ENCODE measurements at regions not wholly inside any gene's neighbourhood (a gene's known extent, or its start where the extent isn't known, plus 50 kb on each side); places are given as distances from the start of the nearest gene placed in this dataset.

GRCh38 chr9:7333719-7334118, 465.9 kb downstream of the DMAC1 start:
- TF ChIP-seq CTCF (conservative IDR thresholded peaks at IDR 0.05; ENCODE audit: low read length) (no peak), EZH2phosphoT487 (IDR thresholded peaks at IDR 0.05; ENCODE audit: borderline replicate concordance) (no peak)

Measured in Loucy (cell line).